OCI-LY3 (cell line): ENCODE measurements at regions not wholly inside any gene's neighbourhood (a gene's known extent, or its start where the extent isn't known, plus 50 kb on each side); places are given as distances from the start of the nearest gene placed in this dataset.

Experiments used
- H2AFZ ChIP-seq: fragments of 200-600, 300-600 bp; shearing (Covaris generic); 2 replicates; pipeline ENCODE4 v1.6.0; 2014; ENCODE audit warnings: antibody characterized with exemption, low read depth, low read length
- H3K27ac ChIP-seq: fragments of 200-600, 300-600 bp; sonication (generic); 2 replicates; pipeline ENCODE4 v1.5.1; 2014; ENCODE audit warnings: mild to moderate bottlenecking, low read length, moderate library complexity, mixed read lengths
- H3K27me3 ChIP-seq: fragments of 200-600, 300-600 bp; sonication (generic); 2 replicates; pipeline ENCODE4 v1.6.1; 2014; ENCODE audit warnings: low read depth, low read length, mixed read lengths
- H3K36me3 ChIP-seq: fragments of 200-600, 300-600 bp; sonication (generic); replicated peaks from 2 replicates; pipeline ENCODE3; 2014; ENCODE audit warnings: low read depth, low read length, mixed read lengths
- H3K4me1 ChIP-seq: fragments of 300-600, 200-600 bp; sonication (generic); 2 replicates; pipeline ENCODE4 v1.6.1; 2014; ENCODE audit warnings: low read length, mixed read lengths
- H3K4me2 ChIP-seq: fragments of 200-600, 300-600 bp; sonication (generic); 2 replicates; pipeline ENCODE4 v1.6.1; 2014; ENCODE audit warnings: low read length, mixed read lengths
- H3K4me3 ChIP-seq: fragments of 300-600, 200-600 bp; sonication (generic); 2 replicates; pipeline ENCODE4 v1.5.1; 2014; ENCODE audit warnings: antibody characterized with exemption, mild to moderate bottlenecking, low read length, moderate library complexity
- H3K79me2 ChIP-seq: fragments of 300-600, 200-600 bp; shearing (Covaris generic); 2 replicates; pipeline ENCODE4 v1.6.1; 2014; ENCODE audit warnings: mild to moderate bottlenecking, low read length, mixed read lengths
- H3K9ac ChIP-seq: fragments of 300-600, 200-600 bp; shearing (Covaris generic); 2 replicates; pipeline ENCODE4 v1.6.0; 2014; ENCODE audit warnings: mild to moderate bottlenecking, low read length, moderate library complexity
- H3K9me3 ChIP-seq: fragments of 200-600, 300-600 bp; shearing (Covaris generic); 2 replicates; pipeline ENCODE4 v1.6.1; 2014; ENCODE audit warnings: low read length, mixed read lengths; ENCODE audit not compliant: insufficient read depth
- H4K20me1 ChIP-seq: fragments of 200-600, 300-600 bp; sonication (generic); 2 replicates; pipeline ENCODE4 v1.6.1; 2016; ENCODE audit warnings: low read length, mixed read lengths; ENCODE audit not compliant: insufficient read depth
- CTCF ChIP-seq: fragments of 200-600, 300-600 bp; sonication (generic); IDR thresholded peaks from 2 replicates; pipeline ENCODE4 v1.5.1; 2014; ENCODE audit warnings: antibody characterized with exemption, low read length, low read depth
- EZH2phosphoT487 ChIP-seq: fragments of 200-600 bp; shearing (Covaris generic); IDR thresholded peaks from 2 replicates; pipeline ENCODE4 v1.6.1; 2018; ENCODE audit warnings: antibody characterized with exemption, mixed run types, low read depth

- Histone ChIP-seq H4K20me1 (no peaks in the 10 kb centered on the region), H3K36me3 (no peaks in the 10 kb centered on the region), H3K4me3 (no peak overlapping the region), H3K27me3 (no peaks in the 10 kb centered on the region), H3K27ac (no peak overlapping the region), H3K4me1 (peaks cover 15% of the 10 kb centered on the region), H3K9ac (no peak overlapping the region), H3K4me2 (no peak overlapping the region), H3K9me3 (no peaks in the 10 kb centered on the region), H2AFZ (no peak overlapping the region), H3K79me2 (no peaks in the 10 kb centered on the region)
- TF ChIP-seq EZH2phosphoT487, result no peak
- no peak for TF ChIP-seq CTCF
Observed at GRCh38 chr1:25065795-25066238, 135.7 kb upstream of the RUNX3 start.

- no peak overlapping the region for H2AFZ ChIP-seq
- no peaks in the 10 kb centered on the region for H3K36me3 ChIP-seq
- H3K79me2 ChIP-seq, result no peaks in the 10 kb centered on the region
- H3K4me3 ChIP-seq, result no peak overlapping the region
- H3K27me3 ChIP-seq, result no peaks in the 10 kb centered on the region
- TF ChIP-seq EZH2phosphoT487 (no peak), CTCF (no peak)
- H4K20me1 ChIP-seq, result no peaks in the 10 kb centered on the region
- no peak overlapping the region for H3K9ac ChIP-seq
- no peak overlapping the region for H3K4me2 ChIP-seq
- no peak overlapping the region for H3K27ac ChIP-seq
- H3K4me1 ChIP-seq, result peaks cover 15% of the 10 kb centered on the region
- H3K9me3 ChIP-seq, result no peaks in the 10 kb centered on the region
Observed at GRCh38 chr1:25065321-25065721, 135.2 kb upstream of the RUNX3 start.

GRCh38 chr1:25064465-25065240, 134.6 kb upstream of the RUNX3 start:
- Histone ChIP-seq H3K9me3 (no peaks in the 10 kb centered on the region), H4K20me1 (no peaks in the 10 kb centered on the region), H3K9ac (no peak overlapping the region), H3K4me3 (no peak overlapping the region), H3K4me1 (peaks cover 15% of the 10 kb centered on the region), H3K27ac (no peak overlapping the region), H3K36me3 (no peaks in the 10 kb centered on the region), H3K4me2 (0 out of 2 replicates have a peak overlapping the region, but pooled peaks have one; percentile 8), H2AFZ (no peak overlapping the region), H3K27me3 (no peaks in the 10 kb centered on the region), H3K79me2 (no peaks in the 10 kb centered on the region)
- TF ChIP-seq EZH2phosphoT487 (no peak), CTCF (no peak)

- H3K4me1 ChIP-seq, result peaks cover 15% of the 10 kb centered on the region
- no peaks in the 10 kb centered on the region for H3K79me2 ChIP-seq
- TF ChIP-seq EZH2phosphoT487, result no peak
- TF ChIP-seq CTCF, result no peak
- no peak overlapping the region for H2AFZ ChIP-seq
- no peaks in the 10 kb centered on the region for H3K9me3 ChIP-seq
- no peaks in the 10 kb centered on the region for H3K36me3 ChIP-seq
- H4K20me1 ChIP-seq, result no peaks in the 10 kb centered on the region
- H3K4me3 ChIP-seq, result no peak overlapping the region
- H3K27ac ChIP-seq, result no peak overlapping the region
- no peak overlapping the region for H3K4me2 ChIP-seq
- H3K9ac ChIP-seq, result no peak overlapping the region
- no peaks in the 10 kb centered on the region for H3K27me3 ChIP-seq
Observed at GRCh38 chr1:25063591-25064416, 133.7 kb upstream of the RUNX3 start.
